ENCODE measurements at regions not wholly inside any gene's neighbourhood (a gene's known extent, or its start where the extent isn't known, plus 50 kb on each side); places are given as distances from the start of the nearest gene placed in this dataset.
"Not testable (repeated sequence)": the region's sequence is repeated elsewhere in the genome, so short reads cannot be mapped to it uniquely, and the experiment has no call there.

- no peak for DNase-seq (ENCODE audit: low read depth in 4 of 4, low spot score in 3 of 4)
Observed at GRCh38 chr9:34907044-34907443, 51.0 kb upstream of the PHF24 start.

DNA sequence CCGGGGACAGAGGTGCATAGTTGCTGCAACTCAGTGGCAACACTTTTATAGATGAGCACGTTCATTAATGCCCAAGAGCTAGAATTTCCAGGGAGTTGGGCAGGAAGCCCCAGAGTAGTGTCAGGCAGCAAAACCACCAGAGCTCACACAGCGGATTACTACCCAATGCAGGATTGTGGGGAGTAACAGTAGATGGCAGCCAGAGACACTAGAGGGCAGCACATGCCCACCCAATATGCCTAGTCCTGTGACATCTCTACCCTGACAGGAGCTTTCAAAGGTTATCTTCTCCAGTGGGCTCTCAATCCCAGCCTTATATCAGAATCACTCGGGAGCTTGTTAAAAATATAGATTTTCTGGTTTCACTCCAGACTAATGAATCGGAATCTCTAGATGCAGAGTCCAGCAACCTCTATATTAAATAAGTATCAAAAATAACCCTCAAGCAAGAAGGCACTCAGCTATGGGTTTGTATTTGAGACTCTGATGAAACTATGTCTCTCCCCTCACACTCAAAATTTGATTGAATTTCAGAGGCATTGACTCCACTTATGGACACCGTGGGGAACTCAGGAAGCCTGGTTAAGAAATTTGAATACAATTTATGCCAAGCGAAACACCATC lies 58.4 kb upstream of the PHF24 start:
- DNase-seq (ENCODE audit: low read depth in 4 of 4, low spot score in 3 of 4): peak; percentile 46 to 50 (median 48)

GRCh38 chr9:34898846-34899245 lies 59.2 kb upstream of the PHF24 start:
- DNase-seq (ENCODE audit: low read depth in 4 of 4, low spot score in 3 of 4): no peak

DNA sequence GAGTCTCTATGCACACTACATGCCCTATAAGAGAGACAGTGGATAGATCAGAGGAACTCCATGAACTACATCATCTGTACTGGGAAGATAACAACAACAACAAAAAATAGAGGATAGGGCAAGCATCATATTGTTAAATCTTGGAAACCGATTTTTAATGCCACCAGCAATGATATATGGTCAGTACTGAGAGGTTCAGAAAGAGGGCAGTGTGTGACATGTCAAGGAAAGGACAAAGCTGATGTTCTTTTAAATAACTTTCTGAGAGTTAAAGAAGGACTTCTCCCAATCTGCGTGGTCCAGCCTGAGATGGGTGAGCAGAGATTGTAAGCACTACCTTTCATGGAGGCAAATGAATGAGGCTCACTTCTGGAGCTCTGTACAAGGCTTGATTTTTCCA lies 62.0 kb upstream of the PHF24 start:
- DNase-seq (ENCODE audit: low read depth in 4 of 4, low spot score in 3 of 4): no peak

- no peak for DNase-seq (ENCODE audit: low read depth in 4 of 4, low spot score in 3 of 4)
Observed at GRCh38 chr9:34892886-34893285, 65.2 kb upstream of the PHF24 start.

GRCh38 chr9:34891386-34891785 lies 66.7 kb upstream of the PHF24 start:
- DNase-seq (ENCODE audit: low read depth in 4 of 4, low spot score in 3 of 4): no peak

GRCh38 chr9:34887841-34888240 lies 70.2 kb upstream of the PHF24 start:
- no peak for DNase-seq (ENCODE audit: low read depth in 4 of 4, low spot score in 3 of 4)

DNA sequence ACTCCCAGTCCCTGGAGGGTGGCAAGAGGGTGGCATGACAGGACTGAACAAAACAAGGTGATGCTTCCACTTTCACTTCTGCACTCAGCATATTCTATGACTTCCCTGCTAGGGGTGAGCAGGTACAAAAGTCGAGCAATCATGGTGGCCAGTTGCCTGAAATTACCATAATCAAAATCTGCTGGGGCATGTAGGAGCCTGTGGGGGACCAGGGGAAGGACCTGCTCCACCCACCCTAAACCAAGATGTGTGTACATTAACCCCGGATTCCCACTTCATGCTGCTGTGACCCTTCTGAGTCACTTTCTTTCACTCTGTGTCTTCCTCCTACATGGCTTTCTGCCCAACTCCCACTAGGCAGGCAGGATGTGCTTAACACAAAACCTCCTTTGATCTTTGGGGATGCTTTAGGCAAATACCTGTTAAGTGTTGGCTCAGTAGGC lies 73.3 kb upstream of the PHF24 start:
- DNase-seq (ENCODE audit: low read depth in 4 of 4, low spot score in 3 of 4): no peak

DNA sequence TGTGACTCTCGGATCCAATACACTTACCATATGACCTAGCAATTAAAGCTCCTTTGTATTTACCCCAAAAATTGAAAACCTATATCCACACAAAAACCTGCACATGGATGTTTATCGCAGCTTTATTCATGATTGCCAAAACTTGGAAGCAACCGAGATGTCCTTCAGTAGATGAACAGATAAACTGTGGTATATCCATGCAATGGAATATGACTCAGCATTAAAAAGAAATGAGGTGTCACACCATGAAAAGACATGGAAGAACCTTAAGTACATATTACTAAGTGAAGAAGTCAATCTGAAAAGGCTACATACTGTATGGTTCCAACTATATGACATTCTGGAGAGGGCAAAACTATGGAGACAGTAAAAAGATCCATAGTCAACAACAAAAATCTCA lies 82.0 kb upstream of the PHF24 start:
- DNase-seq (ENCODE audit: low read depth in 4 of 4, low spot score in 3 of 4): no peak

- peak in 2 of 4 donors; percentile 5 to 11 for DNase-seq (ENCODE audit: low read depth in 4 of 4, low spot score in 3 of 4)
Observed at GRCh38 chr9:34869390-34869789, 88.7 kb upstream of the PHF24 start.

DNA sequence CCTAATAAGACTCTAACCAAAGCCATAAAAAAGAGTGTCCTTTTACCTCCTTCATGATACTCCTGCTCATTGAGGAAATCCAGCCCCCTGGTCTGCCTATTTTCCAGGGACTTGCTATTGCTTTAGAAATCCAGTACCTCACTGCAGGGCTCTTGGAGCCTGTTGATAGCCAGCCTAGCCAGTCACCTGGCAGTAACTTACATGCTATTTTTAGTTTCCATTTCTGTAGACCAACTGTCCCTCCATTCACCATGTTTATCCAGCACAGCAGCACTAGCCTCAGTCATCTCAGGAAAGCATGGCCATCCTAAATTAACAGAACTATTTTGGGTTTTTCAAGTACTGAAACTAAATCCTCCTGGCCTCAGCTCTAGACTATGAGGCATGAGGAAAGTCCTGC lies 91.5 kb upstream of the PHF24 start:
- DNase-seq (ENCODE audit: low read depth in 4 of 4, low spot score in 3 of 4): no peak

- DNase-seq (ENCODE audit: low read depth in 4 of 4, low spot score in 3 of 4): no peak
Observed at GRCh38 chr9:34863426-34863825, 94.7 kb upstream of the PHF24 start.

DNA sequence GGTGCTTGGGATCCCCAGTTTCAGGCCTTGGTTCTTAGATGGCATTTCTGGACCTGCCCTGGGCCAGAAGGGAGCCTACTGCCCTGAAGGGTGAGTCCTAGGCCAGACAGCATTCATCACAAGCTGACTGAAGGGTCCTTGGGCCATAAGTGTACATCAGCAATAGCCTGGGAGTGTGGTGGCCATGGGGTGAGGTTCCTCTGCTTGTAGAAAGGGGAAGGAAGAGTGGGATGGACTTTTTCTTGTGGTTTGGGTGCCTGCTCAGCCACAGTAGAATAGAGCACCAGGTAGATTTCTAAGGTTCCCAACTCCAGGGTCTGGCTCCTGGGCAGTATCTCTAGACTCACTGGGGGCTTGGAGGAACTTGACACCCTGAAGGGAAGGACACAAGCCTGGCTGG lies 95.2 kb upstream of the PHF24 start:
- no peak for DNase-seq (ENCODE audit: low read depth in 4 of 4, low spot score in 3 of 4)

- DNase-seq (ENCODE audit: low read depth in 4 of 4, low spot score in 3 of 4): no peak
Observed at GRCh38 chr9:34862043-34862442, 96.0 kb upstream of the PHF24 start.

DNA sequence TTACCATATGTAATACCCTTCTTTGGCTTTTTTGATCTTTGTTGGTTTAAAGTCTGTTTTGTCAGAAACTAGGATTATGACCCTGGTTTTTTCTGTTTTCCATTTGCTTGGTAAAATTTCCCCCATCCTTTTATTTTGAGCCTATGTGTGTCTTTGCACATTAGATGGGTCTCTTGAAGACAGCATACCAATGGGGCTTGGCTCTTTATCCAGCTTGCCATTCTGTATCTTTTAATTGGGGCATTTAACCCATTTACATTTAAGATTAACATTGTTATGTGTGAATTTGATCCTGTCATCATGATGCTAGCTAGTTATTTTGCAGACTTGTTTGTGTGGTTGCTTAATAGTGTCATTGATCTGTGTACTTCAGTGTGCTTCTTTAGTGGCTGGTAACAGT lies 103.1 kb upstream of the PHF24 start:
- DNase-seq (ENCODE audit: low read depth in 4 of 4, low spot score in 3 of 4): not testable (repeated sequence)

GRCh38 chr9:34830068-34830467 lies 120.1 kb upstream of the CCL21 start:
- no peak for DNase-seq (ENCODE audit: low read depth in 4 of 4, low spot score in 3 of 4)

DNA sequence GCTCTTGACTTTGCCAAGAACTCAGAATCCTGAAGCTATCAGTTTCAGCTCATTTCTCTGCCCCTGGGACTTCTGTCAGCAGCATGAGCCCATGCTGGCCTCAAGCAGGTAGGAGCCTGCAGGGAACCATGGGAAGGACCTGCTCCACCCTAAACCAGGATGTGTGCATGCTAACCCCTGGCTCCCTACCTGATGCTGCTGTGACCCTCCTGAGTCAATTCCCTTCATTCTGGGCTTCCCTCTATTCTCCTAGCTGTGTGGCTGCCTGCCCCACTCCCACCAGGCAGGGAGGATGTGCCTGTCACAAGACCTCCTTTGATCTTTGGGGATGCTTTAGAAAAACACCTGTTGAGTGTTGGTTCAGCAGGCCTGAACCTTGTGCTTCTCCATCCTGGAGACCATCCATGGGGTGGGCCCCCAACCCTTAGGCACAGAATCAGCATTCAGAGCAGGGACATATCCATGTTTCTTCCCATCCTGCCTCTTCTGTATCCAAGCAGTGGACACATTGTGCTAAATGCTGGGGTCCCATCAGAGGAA lies 117.1 kb upstream of the CCL21 start:
- no peak for DNase-seq (ENCODE audit: low read depth in 4 of 4, low spot score in 3 of 4)

- no peak for DNase-seq (ENCODE audit: low read depth in 4 of 4, low spot score in 3 of 4)
Observed at GRCh38 chr9:34825775-34826174, 115.8 kb upstream of the CCL21 start.

- no peak for DNase-seq (ENCODE audit: low read depth in 4 of 4, low spot score in 3 of 4)
Observed at GRCh38 chr9:34823778-34824177, 113.8 kb upstream of the CCL21 start.

- DNase-seq (ENCODE audit: low read depth in 4 of 4, low spot score in 3 of 4): no peak
Observed at GRCh38 chr9:34810187-34810524, 100.2 kb upstream of the CCL21 start.

- peak in 1 of 4 donors; percentile 14 for DNase-seq (ENCODE audit: low read depth in 4 of 4, low spot score in 3 of 4)
Observed at GRCh38 chr9:34809504-34810186, 99.7 kb upstream of the CCL21 start.

- no peak for DNase-seq (ENCODE audit: low read depth in 4 of 4, low spot score in 3 of 4)
Observed at GRCh38 chr9:34802916-34803315, 93.0 kb upstream of the CCL21 start.

All from left renal pelvis (tissue), 4 donors.